HepG2 (cell line): ENCODE measurements at regions not wholly inside any gene's neighbourhood (a gene's known extent, or its start where the extent isn't known, plus 50 kb on each side); places are given as distances from the start of the nearest gene placed in this dataset.

Source experiments
- CTCF ChIP-seq: sonication (generic); formaldehyde crosslinking; IDR thresholded peaks from 2 replicates; pipeline ENCODE4 v1.5.0; 2020; ENCODE audit warnings: mild to moderate bottlenecking, missing genetic modification reagents, moderate library complexity
- JUND ChIP-seq: sonication (generic); formaldehyde crosslinking; IDR thresholded peaks from 2 replicates; pipeline ENCODE4 v1.8.0; 2022; ENCODE audit warnings: mild to moderate bottlenecking, missing genetic modification reagents
- ONECUT2 ChIP-seq: sonication (generic); formaldehyde crosslinking; IDR thresholded peaks from 2 replicates; pipeline ENCODE4 v1.4.0; 2020; ENCODE audit warnings: missing genetic modification reagents
- SCMH1 ChIP-seq: sonication (generic); formaldehyde crosslinking; IDR thresholded peaks from 2 replicates; pipeline ENCODE4 v1.9.0; 2021; ENCODE audit warnings: missing genetic modification reagents, mild to moderate bottlenecking, borderline replicate concordance
- ZNF264 ChIP-seq: sonication (generic); formaldehyde crosslinking; IDR thresholded peaks from 2 replicates; pipeline ENCODE4 v1.4.0; 2020; ENCODE audit warnings: missing genetic modification reagents
- ZNF354B ChIP-seq: sonication (generic); formaldehyde crosslinking; IDR thresholded peaks from 2 replicates; pipeline ENCODE4 v1.8.0; 2022; ENCODE audit warnings: mild to moderate bottlenecking, missing genetic modification reagents
- ZNF441 ChIP-seq: sonication (generic); formaldehyde crosslinking; IDR thresholded peaks from 2 replicates; pipeline ENCODE4 v1.7.0; 2021; ENCODE audit warnings: missing genetic modification reagents, borderline replicate concordance
- ZSCAN29 ChIP-seq: sonication (generic); formaldehyde crosslinking; conservative IDR thresholded peaks from 2 replicates; pipeline ENCODE4 v1.4.0; 2020; ENCODE audit warnings: mild to moderate bottlenecking, missing genetic modification reagents

DNA sequence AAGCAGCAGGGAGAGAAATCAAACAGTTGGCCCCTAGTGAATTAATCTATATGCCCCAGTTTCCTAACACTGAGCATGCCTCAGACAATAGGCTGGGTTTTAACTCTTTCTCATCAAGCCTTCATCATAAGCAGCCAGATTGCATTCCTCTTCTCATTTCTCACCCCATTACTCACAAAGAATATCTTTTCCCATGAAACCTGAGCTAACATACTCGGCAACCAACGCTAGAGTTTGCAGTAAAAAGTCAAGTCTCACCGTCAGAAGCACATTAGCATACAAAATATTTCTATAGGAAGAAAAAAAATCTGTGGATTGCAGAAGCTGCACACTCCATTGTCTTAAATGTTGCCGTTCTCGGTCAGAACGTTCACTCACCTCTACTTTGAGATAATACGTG, 429.9 kb upstream of the ARID1B start:
- TF ChIP-seq ZSCAN29 (CRISPR knock-in tag) (no peak), SCMH1 (CRISPR knock-in tag) (no peak), ZNF264 (CRISPR knock-in tag) (no peak), CTCF (CRISPR knock-in tag) (no peak), ONECUT2 (CRISPR knock-in tag) (no peak), ZNF441 (CRISPR knock-in tag) (no peak), JUND (CRISPR knock-in tag) (no peak), ZNF354B (CRISPR knock-in tag) (no peak)
